K562 (cell line): ENCODE measurements at regions not wholly inside any gene's neighbourhood (a gene's known extent, or its start where the extent isn't known, plus 50 kb on each side); places are given as distances from the start of the nearest gene placed in this dataset.

ENCODE experiments used
- COPS2 ChIP-seq: fragments of 450-650 bp; conservative IDR thresholded peaks from 2 replicates; pipeline ENCODE4 v1.6.1; 2016; ENCODE audit warnings: mild to moderate bottlenecking, moderate library complexity
- DPF2 ChIP-seq: fragments of 450-650 bp; IDR thresholded peaks from 2 replicates; pipeline ENCODE4 v1.6.1; 2016
- E2F6 ChIP-seq, 2 experiments: IDR thresholded peaks; 2 replicates each; pipeline ENCODE4 v1.6.1; 2011; ENCODE audit warnings: borderline replicate concordance in 1 of 2, control low read depth in 1 of 2, low read depth in 1 of 2, low read length in 1 of 2, mild to moderate bottlenecking in 1 of 2, mixed read lengths in 1 of 2, moderate library complexity in 1 of 2; ENCODE audit not compliant: insufficient read depth in 1 of 2, insufficient read length in 1 of 2, poor library complexity in 1 of 2, severe bottlenecking in 1 of 2; ENCODE audit errors: extremely low read depth in 1 of 2
- EP300 ChIP-seq: IDR thresholded peaks from 2 replicates; pipeline ENCODE4 v1.6.1; 2012; ENCODE audit warnings: low read length, improper control_type of control experiment
- FOXK2 ChIP-seq, 2 experiments: fragments of 450-650 bp; IDR thresholded peaks in 1 of 2; conservative IDR thresholded peaks in 1 of 2; 2 replicates each; pipeline ENCODE4 v1.6.1; 2016; ENCODE audit warnings: low read depth in 2 of 2, mild to moderate bottlenecking in 1 of 2
- GABPB2 ChIP-seq: fragments of 250-450 bp; sonication (Bioruptor Pico); conservative IDR thresholded peaks from 2 replicates; pipeline ENCODE4 v1.5.1; 2021; ENCODE audit warnings: mild to moderate bottlenecking
- ID3 ChIP-seq, 2 experiments: fragments of 250-450 bp in 1 of 2; fragments of 450-650 bp in 1 of 2; sonication (Bioruptor Pico) in 1 of 2; IDR thresholded peaks; 2 replicates each; pipeline versions ENCODE4 v1.6.1 to v1.8.0; 2016 to 2021; ENCODE audit warnings: mild to moderate bottlenecking in 2 of 2, moderate library complexity in 2 of 2, missing compliant biosample characterization in 1 of 2, missing genetic modification characterization in 1 of 2
- MAFG ChIP-seq: fragments of 450-650 bp; conservative IDR thresholded peaks from 2 replicates; pipeline ENCODE4 v1.6.1; 2016; ENCODE audit warnings: missing genetic modification characterization, missing compliant biosample characterization
- NFRKB ChIP-seq: fragments of 450-650 bp; IDR thresholded peaks from 2 replicates; pipeline ENCODE4 v1.6.1; 2016; ENCODE audit warnings: low read depth
- NR2F6 ChIP-seq: fragments of 450-650 bp; formaldehyde crosslinking; IDR thresholded peaks from 2 replicates; pipeline ENCODE4 v1.4.0; 2020; ENCODE audit warnings: mild to moderate bottlenecking
- PHTF2 ChIP-seq: fragments of 250-450 bp; sonication (Bioruptor Pico); IDR thresholded peaks from 2 replicates; pipeline ENCODE4 v1.5.0; 2021; ENCODE audit warnings: mild to moderate bottlenecking
- PKNOX1 ChIP-seq: fragments of 450-650 bp; IDR thresholded peaks from 2 replicates; pipeline ENCODE4 v1.6.1; 2016
- RBBP5 ChIP-seq: fragments of 200-600 bp; sonication (generic); IDR thresholded peaks from 2 replicates; pipeline ENCODE4 v1.6.1; 2012; ENCODE audit warnings: borderline replicate concordance, mild to moderate bottlenecking, low read length, control low read depth, inconsistent platforms; ENCODE audit not compliant: insufficient read depth, poor library complexity, severe bottlenecking
- SRSF9 ChIP-seq: fragments of 200-400 bp; formaldehyde crosslinking; IDR thresholded peaks from 2 replicates; pipeline ENCODE4 v1.6.1; 2017; ENCODE audit warnings: low read depth, low read length, borderline replicate concordance
- TFE3 ChIP-seq: fragments of 450-650 bp; formaldehyde crosslinking; IDR thresholded peaks from 2 replicates; pipeline ENCODE4 v1.4.0; 2020; ENCODE audit warnings: mild to moderate bottlenecking, mixed read lengths
- XRCC5 ChIP-seq: fragments of 200-400 bp; formaldehyde crosslinking; IDR thresholded peaks from 2 replicates; pipeline ENCODE4 v1.6.1; 2017; ENCODE audit warnings: low read depth, mild to moderate bottlenecking, low read length
- ZNF561 ChIP-seq: fragments of 450-650 bp; formaldehyde crosslinking; conservative IDR thresholded peaks from 2 replicates; pipeline ENCODE4 v1.4.0; 2020; ENCODE audit warnings: mild to moderate bottlenecking, moderate library complexity
- ZNF589 ChIP-seq: fragments of 200-800 bp; sonication (Bioruptor generic); IDR thresholded peaks from 2 replicates; pipeline ENCODE4 v1.6.1; 2016; ENCODE audit warnings: low read depth, missing genetic modification characterization, missing compliant biosample characterization

GRCh38 chr3:171970301-171970788 lies 69.0 kb upstream of the FNDC3B start (continued):
- TF ChIP-seq TFE3 (CRISPR knock-in tag) (no peak), ZNF589 (CRISPR knock-in tag) (peak; percentile 82), COPS2 (no peak), SRSF9 (no peak), PKNOX1 (peak; percentile 70), ID3 (CRISPR knock-in tag; IDR thresholded peaks at IDR 0.05) (no peak), ID3 (tag; IDR thresholded peaks at IDR 0.05) (no peak), FOXK2 (conservative IDR thresholded peaks at IDR 0.05 in 1 of 2, IDR thresholded peaks at IDR 0.05 in 1 of 2; ENCODE audit: low read depth in 2 of 2) (no peak), NFRKB (peak; percentile 52; the same call in 1 of the 2 replicates), E2F6 (IDR thresholded peaks at IDR 0.05; ENCODE audit: borderline replicate concordance in 1 of 2, extremely low read depth in 1 of 2, insufficient read depth in 1 of 2, insufficient read length in 1 of 2, low read depth in 1 of 2, low read length in 1 of 2, poor library complexity in 1 of 2, severe bottlenecking in 1 of 2) (peak in 1 of 2 experiments; percentile 29), NR2F6 (CRISPR knock-in tag) (no peak), GABPB2 (CRISPR knock-in tag) (no peak), DPF2 (peak; percentile 74; the same call in 1 of the 2 replicates), EP300 (peak; percentile 59), MAFG (no peak), RBBP5 (no peak), XRCC5 (no peak), PHTF2 (CRISPR knock-in tag) (no peak), ZNF561 (no peak)
